DND-41 (cell line): ENCODE measurements at regions not wholly inside any gene's neighbourhood (a gene's known extent, or its start where the extent isn't known, plus 50 kb on each side); places are given as distances from the start of the nearest gene placed in this dataset.
A peak's percentile ranks its signal among the peaks of the same experiment; 100 is the strongest.

ENCODE experiments used
- ATAC-seq: fragments of 200-7000 bp; cut with Tn5 transposase; 3 replicates; pipeline ENCODE4 v1.9.1; 2021; ENCODE audit warnings: low read depth; ENCODE audit not compliant: insufficient read depth
- DNase-seq: peaks from one replicate; pipeline ENCODE4 v3.0.0-alpha.2; 2020
- H2AFZ ChIP-seq: 2 replicates; pipeline ENCODE4 v1.6.0; 2012; ENCODE audit warnings: low read depth, low read length
- H3K27ac ChIP-seq: 2 replicates; pipeline ENCODE4 v1.5.1; 2012; ENCODE audit warnings: low read length, inconsistent platforms
- H3K27me3 ChIP-seq: fragments of 200-600 bp; sonication (generic); 2 replicates; pipeline ENCODE4 v1.6.0; 2012; ENCODE audit warnings: low read length, mild to moderate bottlenecking, inconsistent platforms; ENCODE audit not compliant: insufficient read depth, poor library complexity
- H3K36me3 ChIP-seq: 2 replicates; pipeline ENCODE4 v1.5.1; 2012; ENCODE audit warnings: low read length, inconsistent platforms; ENCODE audit not compliant: insufficient read depth
- H3K4me1 ChIP-seq: 2 replicates; pipeline ENCODE4 v1.5.1; 2012; ENCODE audit warnings: mild to moderate bottlenecking, low read length; ENCODE audit not compliant: insufficient read depth
- H3K4me2 ChIP-seq: 2 replicates; pipeline ENCODE4 v1.6.0; 2012; ENCODE audit warnings: mild to moderate bottlenecking, moderate library complexity, low read length, inconsistent platforms; ENCODE audit not compliant: insufficient read depth
- H3K4me3 ChIP-seq, 2 experiments: fragments of 200-600 bp in 1 of 2; shearing (Covaris generic) in 1 of 2; 2 replicates each; pipeline ENCODE4 v1.5.1; 2012 to 2016; ENCODE audit warnings: inconsistent platforms in 2 of 2, low read length in 2 of 2, mild to moderate bottlenecking in 2 of 2, low read depth in 1 of 2, moderate library complexity in 1 of 2
- H3K79me2 ChIP-seq: 2 replicates; pipeline ENCODE4 v1.6.0; 2012; ENCODE audit warnings: low read length, inconsistent platforms; ENCODE audit not compliant: insufficient read depth
- H3K9ac ChIP-seq: 2 replicates; pipeline ENCODE4 v1.6.0; 2012; ENCODE audit warnings: low read depth, mild to moderate bottlenecking, inconsistent platforms, low read length, moderate library complexity
- H3K9me3 ChIP-seq: 2 replicates; pipeline ENCODE4 v1.5.1; 2012; ENCODE audit warnings: low read length, moderate library complexity, mild to moderate bottlenecking, inconsistent platforms; ENCODE audit not compliant: insufficient read depth, severe bottlenecking
- H4K20me1 ChIP-seq: 2 replicates; pipeline ENCODE4 v1.6.0; 2012; ENCODE audit warnings: low read length; ENCODE audit not compliant: insufficient read depth
- EZH2 ChIP-seq: IDR thresholded peaks from 3 replicates; pipeline ENCODE4 v1.6.1; 2012; ENCODE audit warnings: borderline replicate concordance, low read depth, mild to moderate bottlenecking, moderate library complexity, low read length, inconsistent platforms; ENCODE audit not compliant: severe bottlenecking
- TF ChIP-seq, protein P1 (sequence below): IDR thresholded peaks from 2 replicates; pipeline ENCODE4 v1.5.1; 2012; ENCODE audit warnings: borderline replicate concordance, low read length, moderate library complexity, mild to moderate bottlenecking; ENCODE audit not compliant: poor library complexity, severe bottlenecking; ENCODE audit errors: extremely low read depth

DNA sequence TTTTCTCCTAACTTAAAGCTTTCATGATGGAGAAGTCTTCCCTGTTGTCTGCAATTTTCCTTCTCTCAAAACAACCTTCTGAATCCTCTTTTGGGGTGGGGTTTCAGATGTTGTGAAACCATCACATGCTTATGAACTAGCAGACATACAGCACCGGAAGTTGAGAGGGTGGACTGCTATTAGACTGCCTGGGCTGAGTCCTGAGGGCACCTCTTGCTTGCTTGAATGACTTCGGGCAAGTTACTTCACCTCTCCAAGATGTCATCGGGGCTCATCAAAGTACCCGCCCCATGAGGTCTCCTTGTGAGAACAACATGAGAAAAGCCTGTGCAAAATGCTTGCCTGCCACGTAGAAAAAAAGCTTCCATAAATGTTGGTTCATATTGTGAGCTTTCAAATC is 89.6 kb downstream of the CCDC185 start:
- H3K9ac ChIP-seq = no peak overlapping the region
- H4K20me1 ChIP-seq = no peaks in the 10 kb centered on the region
- peaks cover 30% of the 10 kb centered on the region for H3K27me3 ChIP-seq
- no peak for DNase-seq
- no peaks in the 10 kb centered on the region for H3K79me2 ChIP-seq
- no peaks in the 10 kb centered on the region for H3K36me3 ChIP-seq
- no peaks in the 10 kb centered on the region for H3K9me3 ChIP-seq
- ATAC-seq = no peak
- H3K4me2 ChIP-seq = no peak overlapping the region
- H2AFZ ChIP-seq = no peak overlapping the region
- H3K4me1 ChIP-seq = no peaks in the 10 kb centered on the region
- no peak for TF ChIP-seq EZH2
- TF ChIP-seq, protein P1, sequence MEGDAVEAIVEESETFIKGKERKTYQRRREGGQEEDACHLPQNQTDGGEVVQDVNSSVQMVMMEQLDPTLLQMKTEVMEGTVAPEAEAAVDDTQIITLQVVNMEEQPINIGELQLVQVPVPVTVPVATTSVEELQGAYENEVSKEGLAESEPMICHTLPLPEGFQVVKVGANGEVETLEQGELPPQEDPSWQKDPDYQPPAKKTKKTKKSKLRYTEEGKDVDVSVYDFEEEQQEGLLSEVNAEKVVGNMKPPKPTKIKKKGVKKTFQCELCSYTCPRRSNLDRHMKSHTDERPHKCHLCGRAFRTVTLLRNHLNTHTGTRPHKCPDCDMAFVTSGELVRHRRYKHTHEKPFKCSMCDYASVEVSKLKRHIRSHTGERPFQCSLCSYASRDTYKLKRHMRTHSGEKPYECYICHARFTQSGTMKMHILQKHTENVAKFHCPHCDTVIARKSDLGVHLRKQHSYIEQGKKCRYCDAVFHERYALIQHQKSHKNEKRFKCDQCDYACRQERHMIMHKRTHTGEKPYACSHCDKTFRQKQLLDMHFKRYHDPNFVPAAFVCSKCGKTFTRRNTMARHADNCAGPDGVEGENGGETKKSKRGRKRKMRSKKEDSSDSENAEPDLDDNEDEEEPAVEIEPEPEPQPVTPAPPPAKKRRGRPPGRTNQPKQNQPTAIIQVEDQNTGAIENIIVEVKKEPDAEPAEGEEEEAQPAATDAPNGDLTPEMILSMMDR = no peak
- no peak overlapping the region for H3K4me3 ChIP-seq
- H3K27ac ChIP-seq = no peak overlapping the region

DNA sequence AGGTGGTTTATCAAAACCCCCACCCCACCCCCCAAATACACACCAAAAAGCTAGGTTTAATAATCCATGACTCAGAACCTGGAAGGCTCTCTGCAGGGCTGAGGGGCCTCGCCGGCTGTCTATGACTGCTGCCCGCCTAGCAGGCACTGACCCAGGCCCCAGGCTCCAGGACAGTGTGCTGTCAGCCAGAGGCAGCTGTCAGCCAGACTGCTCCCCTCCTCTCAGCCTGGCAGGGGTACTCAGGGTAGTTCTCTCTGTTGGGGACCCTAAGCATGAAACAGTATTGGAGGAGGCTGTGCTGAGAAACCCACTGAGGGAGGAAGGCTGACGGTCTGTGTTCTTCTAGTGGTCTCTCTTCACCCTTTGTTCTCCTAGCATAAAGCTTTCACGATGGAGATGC is 90.3 kb downstream of the CCDC185 start:
- H3K27me3 ChIP-seq = peaks cover 30% of the 10 kb centered on the region
- no peak overlapping the region for H3K4me3 ChIP-seq

DNA sequence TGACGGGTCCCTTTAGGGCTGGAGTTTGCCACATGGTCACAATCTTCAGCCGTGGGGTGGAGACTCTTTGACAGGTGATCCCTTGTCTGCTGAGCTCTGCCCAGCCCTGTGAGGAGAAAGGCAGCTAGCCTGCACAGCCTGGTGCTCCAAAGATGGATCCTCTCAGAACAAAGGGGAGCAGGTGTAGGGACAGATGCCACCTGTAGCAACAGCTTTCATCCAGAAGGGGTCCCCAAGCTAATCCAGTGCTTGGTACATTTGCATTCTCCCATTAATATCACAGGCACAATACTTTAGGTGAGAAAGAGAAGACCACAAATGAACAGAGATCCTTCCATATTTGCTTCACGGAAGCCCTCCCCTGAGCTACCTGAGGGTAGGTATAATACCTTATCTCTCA is 93.2 kb downstream of the CCDC185 start:
- Histone ChIP-seq H3K9ac (no peak overlapping the region), H3K4me3 (no peak overlapping the region), H3K79me2 (no peaks in the 10 kb centered on the region), H3K4me2 (no peak overlapping the region), H2AFZ (no peak overlapping the region), H3K27ac (no peak overlapping the region), H4K20me1 (no peaks in the 10 kb centered on the region), H3K9me3 (no peaks in the 10 kb centered on the region), H3K27me3 (peaks cover 19% of the 10 kb centered on the region), H3K36me3 (no peaks in the 10 kb centered on the region), H3K4me1 (no peaks in the 10 kb centered on the region)
- ATAC-seq (no peak), DNase-seq (no peak)
- TF ChIP-seq EZH2 = no peak
- TF ChIP-seq, protein P1 = peak; percentile 32

More for the DNA sequence above, 90.3 kb downstream of the CCDC185 start:
- H3K4me1 ChIP-seq = no peaks in the 10 kb centered on the region
- no peak overlapping the region for H2AFZ ChIP-seq
- no peak for ATAC-seq
- no peaks in the 10 kb centered on the region for H3K79me2 ChIP-seq
- H3K9ac ChIP-seq = no peak overlapping the region
- H3K36me3 ChIP-seq = no peaks in the 10 kb centered on the region
- no peak overlapping the region for H3K27ac ChIP-seq
- TF ChIP-seq EZH2 = no peak
- TF ChIP-seq, protein P1 = no peak
- no peak overlapping the region for H3K4me2 ChIP-seq
- H4K20me1 ChIP-seq = no peaks in the 10 kb centered on the region
- DNase-seq = no peak
- H3K9me3 ChIP-seq = no peaks in the 10 kb centered on the region

DNA sequence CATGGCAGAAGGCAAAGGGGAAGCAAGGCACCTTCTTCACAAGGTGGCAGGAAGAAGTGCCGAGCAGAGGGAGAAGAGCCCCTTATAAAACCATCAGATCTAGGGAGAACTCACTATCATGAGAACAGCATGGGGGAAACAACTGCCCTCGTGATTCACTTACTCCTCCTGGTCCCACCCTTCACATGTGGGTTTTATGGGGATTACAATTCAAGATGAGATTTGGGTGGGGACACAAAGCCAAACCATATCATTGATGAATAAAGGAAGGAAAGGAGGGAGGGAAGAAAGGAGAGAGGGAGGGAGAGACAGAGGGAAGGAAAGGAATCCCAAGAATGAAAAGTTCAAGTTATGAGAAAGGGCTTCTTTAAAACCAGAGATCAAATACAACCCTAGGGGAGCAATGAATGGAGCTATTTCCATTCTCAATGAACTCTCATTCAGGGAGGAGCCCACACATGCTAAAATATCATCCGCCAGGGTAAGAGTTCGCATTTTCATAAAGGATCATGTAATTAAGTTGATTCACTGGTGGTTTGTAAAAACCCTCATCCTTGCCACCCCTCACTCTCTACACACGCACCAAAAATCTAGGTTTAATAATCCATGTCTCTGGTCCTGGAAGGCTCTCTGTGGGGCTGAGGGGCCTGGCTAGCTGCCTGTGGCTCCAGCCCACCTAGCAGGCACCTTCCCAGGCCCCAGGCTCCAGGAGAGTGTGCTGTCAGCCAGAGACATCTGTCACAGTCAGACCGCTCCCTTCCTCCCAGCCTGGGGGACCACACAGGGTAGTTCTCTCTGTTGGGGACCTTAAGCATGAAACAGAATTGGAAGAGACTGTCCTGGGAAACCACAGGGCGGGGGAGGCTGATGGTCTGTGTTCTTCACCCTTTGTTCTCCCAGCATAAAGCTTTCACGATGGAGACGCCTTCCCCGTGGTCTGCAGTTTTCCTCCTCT is 94.0 kb downstream of the CCDC185 start:
- DNase-seq = no peak
- H3K4me1 ChIP-seq = no peaks in the 10 kb centered on the region
- ATAC-seq = no peak
- no peaks in the 10 kb centered on the region for H3K36me3 ChIP-seq
- H3K9ac ChIP-seq = no peak overlapping the region
- no peak overlapping the region for H3K27ac ChIP-seq
- no peaks in the 10 kb centered on the region for H3K9me3 ChIP-seq
- peaks cover 19% of the 10 kb centered on the region for H3K27me3 ChIP-seq
- no peaks in the 10 kb centered on the region for H3K79me2 ChIP-seq
- no peaks in the 10 kb centered on the region for H4K20me1 ChIP-seq
- H2AFZ ChIP-seq = no peak overlapping the region
- TF ChIP-seq, protein P1 = no peak
- TF ChIP-seq EZH2 = no peak
- H3K4me3 ChIP-seq = no peak overlapping the region
- H3K4me2 ChIP-seq = no peak overlapping the region
